ENCODE measurements at regions not wholly inside any gene's neighbourhood (a gene's known extent, or its start where the extent isn't known, plus 50 kb on each side); places are given as distances from the start of the nearest gene placed in this dataset.

- H3K27ac Mint-ChIP-seq: no peak overlapping the region
- H3K4me1 Mint-ChIP-seq: no peaks in the 10 kb centered on the region
- Histone ChIP-seq H3K27ac (ENCODE audit: insufficient read depth, low read length, poor library complexity, severe bottlenecking) (no peak overlapping the region), H3K4me1 (ENCODE audit: control insufficient read depth, insufficient read depth, low read length, poor library complexity, severe bottlenecking) (no peaks in the 10 kb centered on the region), H3K27me3 (ENCODE audit: control insufficient read depth, insufficient read depth, low read length) (no peaks in the 10 kb centered on the region), H3K4me3 (ENCODE audit: low read depth, low read length) (no peak overlapping the region), H3K9me3 (ENCODE audit: control insufficient read depth in 2 of 2, low read length in 2 of 2) (no peaks in the 10 kb centered on the region), H3K36me3 (ENCODE audit: control insufficient read depth, insufficient read depth, low read length) (no peaks in the 10 kb centered on the region)
- ATAC-seq (ENCODE audit: low read depth in 2 of 2) (no peak), DNase-seq (no peak)
- H3K9me3 Mint-ChIP-seq: no peaks in the 10 kb centered on the region
- H3K27me3 Mint-ChIP-seq: no peaks in the 10 kb centered on the region
- no peak overlapping the region for H3K4me3 Mint-ChIP-seq
- H3K36me3 Mint-ChIP-seq: no peaks in the 10 kb centered on the region
Observed at GRCh38 chr6:155894262-155894661, 438.6 kb upstream of the NOX3 start.

DNA sequence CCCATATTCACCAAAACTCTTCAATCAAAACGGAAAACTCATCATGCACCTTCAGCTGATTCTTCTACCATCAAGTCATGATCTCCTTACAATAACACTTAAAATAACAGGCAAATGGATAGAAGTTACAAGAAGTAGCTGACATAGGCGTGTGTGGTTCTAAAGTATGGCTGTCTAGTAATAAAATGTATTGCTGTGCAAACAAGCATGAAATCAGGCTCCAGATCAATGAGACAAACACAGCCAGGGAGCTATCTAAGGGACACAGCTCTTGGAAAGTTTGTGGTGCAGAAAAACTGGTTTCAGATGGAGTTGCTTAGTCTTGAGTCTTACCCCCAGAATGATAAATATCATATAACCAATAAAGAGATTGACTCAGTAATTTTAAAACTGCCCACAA lies 434.8 kb upstream of the NOX3 start:
- no peak overlapping the region for H3K4me3 Mint-ChIP-seq
- DNase-seq: no peak
- H3K27ac Mint-ChIP-seq: no peak overlapping the region
- H3K27me3 Mint-ChIP-seq: no peaks in the 10 kb centered on the region
- no peak for ATAC-seq (ENCODE audit: low read depth in 2 of 2)
- Histone ChIP-seq H3K36me3 (ENCODE audit: control insufficient read depth, insufficient read depth, low read length) (no peaks in the 10 kb centered on the region), H3K9me3 (ENCODE audit: control insufficient read depth in 2 of 2, low read length in 2 of 2) (no peaks in the 10 kb centered on the region), H3K4me1 (ENCODE audit: control insufficient read depth, insufficient read depth, low read length, poor library complexity, severe bottlenecking) (no peaks in the 10 kb centered on the region), H3K4me3 (ENCODE audit: low read depth, low read length) (no peak overlapping the region), H3K27me3 (ENCODE audit: control insufficient read depth, insufficient read depth, low read length) (no peaks in the 10 kb centered on the region), H3K27ac (ENCODE audit: insufficient read depth, low read length, poor library complexity, severe bottlenecking) (no peak overlapping the region)
- peaks cover 0 to 4% (median 0%) of the 10 kb centered on the region in 4 donors for H3K4me1 Mint-ChIP-seq
- no peaks in the 10 kb centered on the region for H3K36me3 Mint-ChIP-seq
- no peaks in the 10 kb centered on the region for H3K9me3 Mint-ChIP-seq

DNA sequence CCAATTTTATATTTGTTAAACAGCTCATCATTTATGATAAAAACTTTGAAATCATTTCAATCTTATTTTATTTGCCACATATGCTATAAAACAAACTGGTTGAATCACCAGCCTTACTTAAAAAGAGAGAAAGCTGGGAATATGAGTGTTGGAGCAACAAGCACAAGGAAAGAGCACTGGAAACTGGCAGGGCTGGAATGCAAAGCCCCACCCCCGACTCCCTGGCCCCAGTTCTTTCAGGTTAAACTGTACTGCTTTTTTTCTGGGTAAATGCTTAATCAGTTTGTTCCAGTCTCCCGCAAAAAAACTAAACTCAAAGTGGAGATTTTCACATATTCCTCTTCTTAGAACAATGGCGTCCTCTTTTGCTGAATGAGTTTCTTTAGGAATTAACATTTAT lies 433.8 kb upstream of the NOX3 start:
- Mint-ChIP-seq H3K9me3 (no peaks in the 10 kb centered on the region), H3K27me3 (no peaks in the 10 kb centered on the region), H3K36me3 (no peaks in the 10 kb centered on the region), H3K4me3 (no peak overlapping the region), H3K27ac (no peak overlapping the region), H3K4me1 (peaks cover 0 to 8% (median 3%) of the 10 kb centered on the region in 4 donors)
- Histone ChIP-seq H3K9me3 (ENCODE audit: control insufficient read depth in 2 of 2, low read length in 2 of 2) (no peaks in the 10 kb centered on the region), H3K4me3 (ENCODE audit: low read depth, low read length) (no peak overlapping the region), H3K27me3 (ENCODE audit: control insufficient read depth, insufficient read depth, low read length) (no peaks in the 10 kb centered on the region), H3K27ac (ENCODE audit: insufficient read depth, low read length, poor library complexity, severe bottlenecking) (no peak overlapping the region), H3K4me1 (ENCODE audit: control insufficient read depth, insufficient read depth, low read length, poor library complexity, severe bottlenecking) (no peaks in the 10 kb centered on the region), H3K36me3 (ENCODE audit: control insufficient read depth, insufficient read depth, low read length) (no peaks in the 10 kb centered on the region)
- ATAC-seq (ENCODE audit: low read depth in 2 of 2) (no peak), DNase-seq (no peak)

GRCh38 chr6:155887421-155887820 lies 431.8 kb upstream of the NOX3 start:
- Mint-ChIP-seq H3K27me3 (no peaks in the 10 kb centered on the region), H3K9me3 (no peaks in the 10 kb centered on the region), H3K36me3 (no peaks in the 10 kb centered on the region), H3K4me3 (no peak overlapping the region), H3K4me1 (peaks cover 5 to 19% (median 12%) of the 10 kb centered on the region in 4 donors), H3K27ac (no peak overlapping the region)
- no peak for DNase-seq
- no peak overlapping the region for H3K4me3 ChIP-seq (ENCODE audit: low read depth, low read length)
- no peak overlapping the region for H3K27ac ChIP-seq (ENCODE audit: insufficient read depth, low read length, poor library complexity, severe bottlenecking)
- no peaks in the 10 kb centered on the region for H3K9me3 ChIP-seq (ENCODE audit: control insufficient read depth in 2 of 2, low read length in 2 of 2)
- ATAC-seq (ENCODE audit: low read depth in 2 of 2): no peak
- H3K36me3 ChIP-seq (ENCODE audit: control insufficient read depth, insufficient read depth, low read length): no peaks in the 10 kb centered on the region
- H3K4me1 ChIP-seq (ENCODE audit: control insufficient read depth, insufficient read depth, low read length, poor library complexity, severe bottlenecking): peaks cover 14% of the 10 kb centered on the region
- no peaks in the 10 kb centered on the region for H3K27me3 ChIP-seq (ENCODE audit: control insufficient read depth, insufficient read depth, low read length)

- Histone ChIP-seq H3K4me3 (ENCODE audit: low read depth, low read length) (no peak overlapping the region), H3K27ac (ENCODE audit: insufficient read depth, low read length, poor library complexity, severe bottlenecking) (no peak overlapping the region), H3K36me3 (ENCODE audit: control insufficient read depth, insufficient read depth, low read length) (no peaks in the 10 kb centered on the region), H3K27me3 (ENCODE audit: control insufficient read depth, insufficient read depth, low read length) (no peaks in the 10 kb centered on the region), H3K4me1 (ENCODE audit: control insufficient read depth, insufficient read depth, low read length, poor library complexity, severe bottlenecking) (peaks cover 24% of the 10 kb centered on the region), H3K9me3 (ENCODE audit: control insufficient read depth in 2 of 2, low read length in 2 of 2) (no peaks in the 10 kb centered on the region)
- H3K27me3 Mint-ChIP-seq: no peaks in the 10 kb centered on the region
- peak overlapping the region in 2 of 3 donors; percentile 9 to 14 for H3K27ac Mint-ChIP-seq
- ATAC-seq (ENCODE audit: low read depth in 2 of 2) (no peak), DNase-seq (no peak)
- no peak overlapping the region for H3K4me3 Mint-ChIP-seq
- no peaks in the 10 kb centered on the region for H3K9me3 Mint-ChIP-seq
- H3K4me1 Mint-ChIP-seq: peaks cover 5 to 41% (median 17%) of the 10 kb centered on the region in 4 donors
- peaks cover 7% of the 10 kb centered on the region for H3K36me3 Mint-ChIP-seq
Observed at GRCh38 chr6:155883741-155884140, 428.1 kb upstream of the NOX3 start.

- Histone ChIP-seq H3K27ac (ENCODE audit: insufficient read depth, low read length, poor library complexity, severe bottlenecking) (no peak overlapping the region), H3K4me3 (ENCODE audit: low read depth, low read length) (no peak overlapping the region), H3K4me1 (ENCODE audit: control insufficient read depth, insufficient read depth, low read length, poor library complexity, severe bottlenecking) (peaks cover 24% of the 10 kb centered on the region), H3K36me3 (ENCODE audit: control insufficient read depth, insufficient read depth, low read length) (no peaks in the 10 kb centered on the region), H3K27me3 (ENCODE audit: control insufficient read depth, insufficient read depth, low read length) (no peaks in the 10 kb centered on the region), H3K9me3 (ENCODE audit: control insufficient read depth in 2 of 2, low read length in 2 of 2) (no peaks in the 10 kb centered on the region)
- DNase-seq (no peak), ATAC-seq (ENCODE audit: low read depth in 2 of 2) (no peak)
- H3K36me3 Mint-ChIP-seq: peaks cover 7% of the 10 kb centered on the region
- peaks cover 5 to 41% (median 17%) of the 10 kb centered on the region in 4 donors for H3K4me1 Mint-ChIP-seq
- no peak overlapping the region for H3K4me3 Mint-ChIP-seq
- no peaks in the 10 kb centered on the region for H3K9me3 Mint-ChIP-seq
- peak overlapping the region in 2 of 3 donors; percentile 14 to 88 for H3K27ac Mint-ChIP-seq
- H3K27me3 Mint-ChIP-seq: peaks cover 2% of the 10 kb centered on the region
Observed at GRCh38 chr6:155883334-155883731, 427.7 kb upstream of the NOX3 start.

DNA sequence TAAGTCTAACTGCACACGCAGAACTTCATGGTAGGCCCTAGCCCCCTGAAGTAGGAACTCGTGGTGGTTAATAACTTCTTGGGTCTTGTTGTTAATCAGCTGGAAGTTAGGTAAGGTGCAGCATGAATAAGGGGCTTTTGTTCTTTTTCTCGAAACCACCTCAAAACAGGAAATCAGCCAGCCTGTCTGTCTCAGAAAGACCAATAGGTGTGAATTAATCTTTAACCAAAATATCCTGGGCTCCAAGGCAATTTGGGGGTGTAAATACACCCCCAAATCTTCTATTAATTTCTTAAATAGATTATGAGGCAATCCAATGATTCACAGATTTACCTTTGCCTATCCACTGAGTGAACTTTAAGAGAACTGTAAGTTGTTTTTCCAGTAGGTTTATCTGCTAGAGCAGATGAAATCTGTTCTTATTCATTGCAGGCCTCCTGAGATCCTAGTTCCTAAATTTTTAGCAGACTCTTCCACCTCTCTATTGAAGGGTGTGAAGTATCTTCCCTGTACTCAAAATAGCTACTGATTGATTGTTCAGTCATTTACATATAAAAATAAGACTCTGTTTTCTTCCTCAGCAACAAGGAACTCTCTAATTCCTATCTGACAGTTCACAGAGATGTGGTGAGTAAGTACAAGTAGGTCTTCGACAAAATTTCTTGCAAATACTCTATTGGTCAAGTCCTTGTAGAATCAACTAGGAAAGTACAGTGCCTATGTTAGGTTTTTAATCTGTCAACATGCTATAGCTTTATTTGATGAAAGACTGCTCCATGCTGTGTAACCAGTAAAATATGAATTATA lies 427.1 kb upstream of the NOX3 start:
- Histone ChIP-seq H3K9me3 (ENCODE audit: control insufficient read depth in 2 of 2, low read length in 2 of 2) (no peaks in the 10 kb centered on the region), H3K27ac (ENCODE audit: insufficient read depth, low read length, poor library complexity, severe bottlenecking) (no peak overlapping the region), H3K4me1 (ENCODE audit: control insufficient read depth, insufficient read depth, low read length, poor library complexity, severe bottlenecking) (peaks cover 24% of the 10 kb centered on the region), H3K36me3 (ENCODE audit: control insufficient read depth, insufficient read depth, low read length) (no peaks in the 10 kb centered on the region), H3K4me3 (ENCODE audit: low read depth, low read length) (peak overlapping the region; percentile 20), H3K27me3 (ENCODE audit: control insufficient read depth, insufficient read depth, low read length) (no peaks in the 10 kb centered on the region)
- peaks cover 7% of the 10 kb centered on the region for H3K36me3 Mint-ChIP-seq
- H3K27me3 Mint-ChIP-seq: peaks cover 4% of the 10 kb centered on the region
- no peaks in the 10 kb centered on the region for H3K9me3 Mint-ChIP-seq
- peak in 2 of 3 donors; percentile 16 to 53 for DNase-seq
- ATAC-seq (ENCODE audit: low read depth in 2 of 2): peak; percentile 48 to 54
- peak overlapping the region in 2 of 4 donors; percentile 55 to 64 for H3K4me3 Mint-ChIP-seq
- peak overlapping the region; percentile 77 to 96 (median 88) for H3K27ac Mint-ChIP-seq
- peaks cover 5 to 41% (median 15%) of the 10 kb centered on the region in 4 donors for H3K4me1 Mint-ChIP-seq

Measured in CD4-positive, CD25-positive, alpha-beta regulatory T cell (primary cell).